ENCODE measurements at regions not wholly inside any gene's neighbourhood (a gene's known extent, or its start where the extent isn't known, plus 50 kb on each side); places are given as distances from the start of the nearest gene placed in this dataset.
"Not testable (repeated sequence)": the region's sequence is repeated elsewhere in the genome, so short reads cannot be mapped to it uniquely, and the experiment has no call there.

DNA sequence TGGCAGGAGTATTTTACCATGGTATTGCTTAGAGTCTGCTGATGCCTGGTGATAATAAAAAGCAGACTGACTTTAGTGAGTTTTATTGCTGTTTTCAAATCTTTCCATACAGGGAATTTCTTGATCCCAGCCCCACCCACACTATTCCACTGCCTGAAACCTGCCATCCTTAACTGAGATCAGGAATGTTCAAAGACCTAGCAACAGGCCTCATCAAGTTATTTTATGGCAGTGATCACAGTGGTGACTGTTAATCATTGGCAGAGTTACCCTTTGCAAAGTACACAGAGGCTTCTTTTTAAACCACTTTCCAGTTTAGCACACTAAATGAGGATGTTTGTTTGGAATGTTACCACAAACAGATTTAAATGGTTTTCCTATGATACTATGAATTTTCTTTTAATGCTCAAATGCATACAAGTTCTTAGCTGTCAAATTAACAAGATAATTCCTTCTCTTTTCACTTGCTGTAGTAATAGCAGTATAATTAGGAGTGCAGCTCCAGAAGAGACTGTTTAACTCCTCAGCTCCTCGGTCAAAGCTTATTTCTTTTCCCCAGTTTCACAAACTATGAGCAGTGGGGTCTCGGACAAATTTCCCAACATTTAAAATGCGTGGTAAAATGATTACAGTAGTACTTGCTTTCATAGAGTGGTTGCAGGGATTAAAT, 69.9 kb upstream of the USP25 start:
- Histone ChIP-seq H3K9me3 (ENCODE audit: control insufficient read depth in 2 of 2, insufficient read depth in 1 of 2, low read length in 1 of 2) (no peaks in the 10 kb centered on the region), H3K27ac (ENCODE audit: low read depth in 1 of 2, low read length in 1 of 2) (no peak overlapping the region), H3K4me3 (ENCODE audit: low read length in 2 of 2) (no peak overlapping the region), H3K36me3 (ENCODE audit: control insufficient read depth in 2 of 2, insufficient read depth in 2 of 2, low read length in 1 of 2) (no peaks in the 10 kb centered on the region), H3K4me1 (ENCODE audit: control insufficient read depth in 2 of 2, insufficient read depth in 2 of 2, low read length in 2 of 2) (no peaks in the 10 kb centered on the region), H3K27me3 (ENCODE audit: control insufficient read depth in 2 of 2, insufficient read depth in 1 of 2, low read length in 1 of 2) (no peaks in the 10 kb centered on the region)
- DNase-seq (ENCODE audit: low read depth in 6 of 9, low spot score in 9 of 9): no peak
- 93% methylated on average over 3 of the region's 3 CpGs for WGBS

DNA sequence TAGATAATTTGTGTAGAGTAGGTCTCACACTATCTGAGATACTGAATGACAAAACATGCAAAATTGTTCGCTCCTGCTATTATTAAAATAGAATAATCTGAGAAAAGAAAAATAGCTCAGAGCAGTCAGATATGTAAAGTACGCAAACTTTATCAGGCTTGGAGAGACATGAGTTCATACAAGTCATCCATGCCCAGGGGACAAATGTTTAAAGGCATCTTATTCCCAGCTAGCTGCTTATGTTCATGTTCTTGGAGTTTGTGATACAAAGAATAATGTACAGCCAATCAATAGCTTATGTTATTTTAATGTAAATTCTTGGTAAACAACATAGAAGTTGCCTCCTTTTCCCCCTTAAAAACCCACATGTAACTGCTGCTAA, 69.4 kb upstream of the USP25 start:
- Histone ChIP-seq H3K4me1 (ENCODE audit: control insufficient read depth in 2 of 2, insufficient read depth in 2 of 2, low read length in 2 of 2) (no peaks in the 10 kb centered on the region), H3K27me3 (ENCODE audit: control insufficient read depth in 2 of 2, insufficient read depth in 1 of 2, low read length in 1 of 2) (no peaks in the 10 kb centered on the region), H3K36me3 (ENCODE audit: control insufficient read depth in 2 of 2, insufficient read depth in 2 of 2, low read length in 1 of 2) (no peaks in the 10 kb centered on the region), H3K27ac (ENCODE audit: low read depth in 1 of 2, low read length in 1 of 2) (no peak overlapping the region), H3K9me3 (ENCODE audit: control insufficient read depth in 2 of 2, insufficient read depth in 1 of 2, low read length in 1 of 2) (no peaks in the 10 kb centered on the region), H3K4me3 (ENCODE audit: low read length in 2 of 2) (no peak overlapping the region)
- no peak for DNase-seq (ENCODE audit: low read depth in 6 of 9, low spot score in 9 of 9)
- 97% methylated on average over 2 of the region's 2 CpGs for WGBS

- no peaks in the 10 kb centered on the region for H3K36me3 ChIP-seq (ENCODE audit: control insufficient read depth in 2 of 2, insufficient read depth in 2 of 2, low read length in 1 of 2)
- no peaks in the 10 kb centered on the region for H3K27me3 ChIP-seq (ENCODE audit: control insufficient read depth in 2 of 2, insufficient read depth in 1 of 2, low read length in 1 of 2)
- H3K4me1 ChIP-seq (ENCODE audit: control insufficient read depth in 2 of 2, insufficient read depth in 2 of 2, low read length in 2 of 2): no peaks in the 10 kb centered on the region
- 97% methylated on average over 1 of the region's 1 CpG for WGBS
- no peak for DNase-seq (ENCODE audit: low read depth in 6 of 9, low spot score in 9 of 9)
- no peak overlapping the region for H3K4me3 ChIP-seq (ENCODE audit: low read length in 2 of 2)
- H3K9me3 ChIP-seq (ENCODE audit: control insufficient read depth in 2 of 2, insufficient read depth in 1 of 2, low read length in 1 of 2): no peaks in the 10 kb centered on the region
- no peak overlapping the region for H3K27ac ChIP-seq (ENCODE audit: low read depth in 1 of 2, low read length in 1 of 2)
Measured at GRCh38 chr21:15667010-15667409, 62.8 kb upstream of the USP25 start.

- DNase-seq (ENCODE audit: low read depth in 6 of 9, low spot score in 9 of 9): no peak
- no peak overlapping the region for H3K4me3 ChIP-seq (ENCODE audit: low read length in 2 of 2)
- H3K36me3 ChIP-seq (ENCODE audit: control insufficient read depth in 2 of 2, insufficient read depth in 2 of 2, low read length in 1 of 2): no peaks in the 10 kb centered on the region
- no peak overlapping the region for H3K27ac ChIP-seq (ENCODE audit: low read depth in 1 of 2, low read length in 1 of 2)
- WGBS: 97% methylated on average over 7 of the region's 7 CpGs
- H3K27me3 ChIP-seq (ENCODE audit: control insufficient read depth in 2 of 2, insufficient read depth in 1 of 2, low read length in 1 of 2): no peaks in the 10 kb centered on the region
- H3K4me1 ChIP-seq (ENCODE audit: control insufficient read depth in 2 of 2, insufficient read depth in 2 of 2, low read length in 2 of 2): no peaks in the 10 kb centered on the region
- H3K9me3 ChIP-seq (ENCODE audit: control insufficient read depth in 2 of 2, insufficient read depth in 1 of 2, low read length in 1 of 2): no peaks in the 10 kb centered on the region
Measured at GRCh38 chr21:15667819-15668218, 62.0 kb upstream of the USP25 start.

DNA sequence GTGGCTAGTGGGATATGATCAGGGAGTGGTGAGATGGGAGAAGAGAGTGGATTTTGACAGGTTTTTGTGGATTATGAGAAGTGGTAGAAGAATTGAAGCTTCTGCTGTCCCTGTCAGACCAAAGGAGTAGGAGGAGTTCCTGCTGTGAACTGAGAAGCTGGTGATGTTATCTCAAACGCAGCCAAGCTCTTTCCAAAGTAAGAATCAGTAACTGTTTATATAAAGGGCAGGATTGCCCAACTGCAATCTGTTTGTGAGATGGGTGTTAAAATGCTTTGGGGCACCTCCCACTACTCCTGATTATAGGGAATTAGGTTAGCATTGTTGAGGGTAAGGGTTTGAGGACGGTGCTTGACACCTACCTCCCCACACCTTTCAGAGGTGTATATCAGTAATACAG, 60.5 kb upstream of the USP25 start:
- Histone ChIP-seq H3K27me3 (ENCODE audit: control insufficient read depth in 2 of 2, insufficient read depth in 1 of 2, low read length in 1 of 2) (no peaks in the 10 kb centered on the region), H3K4me3 (ENCODE audit: low read length in 2 of 2) (no peak overlapping the region), H3K4me1 (ENCODE audit: control insufficient read depth in 2 of 2, insufficient read depth in 2 of 2, low read length in 2 of 2) (no peaks in the 10 kb centered on the region), H3K36me3 (ENCODE audit: control insufficient read depth in 2 of 2, insufficient read depth in 2 of 2, low read length in 1 of 2) (no peaks in the 10 kb centered on the region), H3K27ac (ENCODE audit: low read depth in 1 of 2, low read length in 1 of 2) (no peak overlapping the region), H3K9me3 (ENCODE audit: control insufficient read depth in 2 of 2, insufficient read depth in 1 of 2, low read length in 1 of 2) (no peaks in the 10 kb centered on the region)
- no peak for DNase-seq (ENCODE audit: low read depth in 6 of 9, low spot score in 9 of 9)
- 79% methylated on average over 2 of the region's 2 CpGs for WGBS

- 97% methylated on average over 3 of the region's 3 CpGs for WGBS
- no peaks in the 10 kb centered on the region for H3K4me1 ChIP-seq (ENCODE audit: control insufficient read depth in 2 of 2, insufficient read depth in 2 of 2, low read length in 2 of 2)
- no peaks in the 10 kb centered on the region for H3K27me3 ChIP-seq (ENCODE audit: control insufficient read depth in 2 of 2, insufficient read depth in 1 of 2, low read length in 1 of 2)
- no peaks in the 10 kb centered on the region for H3K9me3 ChIP-seq (ENCODE audit: control insufficient read depth in 2 of 2, insufficient read depth in 1 of 2, low read length in 1 of 2)
- H3K27ac ChIP-seq (ENCODE audit: low read depth in 1 of 2, low read length in 1 of 2): no peak overlapping the region
- H3K36me3 ChIP-seq (ENCODE audit: control insufficient read depth in 2 of 2, insufficient read depth in 2 of 2, low read length in 1 of 2): no peaks in the 10 kb centered on the region
- H3K4me3 ChIP-seq (ENCODE audit: low read length in 2 of 2): no peak overlapping the region
- no peak for DNase-seq (ENCODE audit: low read depth in 6 of 9, low spot score in 9 of 9)
Measured at GRCh38 chr21:15671188-15671587, 58.6 kb upstream of the USP25 start.

DNA sequence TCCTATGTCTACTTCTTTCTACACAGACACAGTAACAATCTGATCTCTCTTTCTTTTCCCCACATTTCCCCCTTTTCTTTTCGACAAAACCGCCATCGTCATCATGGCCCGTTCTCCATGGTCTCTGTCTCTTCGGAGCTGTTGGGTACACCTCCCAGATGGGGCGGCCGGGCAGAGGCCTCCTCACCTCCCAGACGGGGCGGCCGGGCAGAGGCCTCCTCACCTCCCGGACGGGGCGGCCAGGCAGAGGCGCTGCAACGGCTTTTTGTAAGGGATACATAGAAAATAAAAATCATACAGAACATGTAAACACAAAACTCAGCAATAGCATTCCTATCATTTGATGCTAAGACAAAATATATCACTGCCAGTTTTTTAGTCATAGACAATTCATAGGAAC, 57.2 kb upstream of the USP25 start:
- H3K36me3 ChIP-seq (ENCODE audit: control insufficient read depth in 2 of 2, insufficient read depth in 2 of 2, low read length in 1 of 2); H3K27ac ChIP-seq (ENCODE audit: low read depth in 1 of 2, low read length in 1 of 2); H3K27me3 ChIP-seq (ENCODE audit: control insufficient read depth in 2 of 2, insufficient read depth in 1 of 2, low read length in 1 of 2); DNase-seq (ENCODE audit: low read depth in 6 of 9, low spot score in 9 of 9); H3K4me1 ChIP-seq (ENCODE audit: control insufficient read depth in 2 of 2, insufficient read depth in 2 of 2, low read length in 2 of 2); H3K9me3 ChIP-seq (ENCODE audit: control insufficient read depth in 2 of 2, insufficient read depth in 1 of 2, low read length in 1 of 2); H3K4me3 ChIP-seq (ENCODE audit: low read length in 2 of 2): not testable (repeated sequence)
- WGBS: 98% methylated on average over 15 of the region's 15 CpGs

GRCh38 chr21:15676935-15677334, 52.8 kb upstream of the USP25 start:
- no peaks in the 10 kb centered on the region for H3K36me3 ChIP-seq (ENCODE audit: control insufficient read depth in 2 of 2, insufficient read depth in 2 of 2, low read length in 1 of 2)
- no peaks in the 10 kb centered on the region for H3K4me1 ChIP-seq (ENCODE audit: control insufficient read depth in 2 of 2, insufficient read depth in 2 of 2, low read length in 2 of 2)
- no peaks in the 10 kb centered on the region for H3K9me3 ChIP-seq (ENCODE audit: control insufficient read depth in 2 of 2, insufficient read depth in 1 of 2, low read length in 1 of 2)
- H3K27me3 ChIP-seq (ENCODE audit: control insufficient read depth in 2 of 2, insufficient read depth in 1 of 2, low read length in 1 of 2): no peaks in the 10 kb centered on the region
- no peak overlapping the region for H3K27ac ChIP-seq (ENCODE audit: low read depth in 1 of 2, low read length in 1 of 2)
- 98% methylated on average over 1 of the region's 1 CpG for WGBS
- DNase-seq (ENCODE audit: low read depth in 6 of 9, low spot score in 9 of 9): no peak
- H3K4me3 ChIP-seq (ENCODE audit: low read length in 2 of 2): no peak overlapping the region

GRCh38 chr21:15679630-15680029, 50.2 kb upstream of the USP25 start:
- no peak for DNase-seq (ENCODE audit: low read depth in 6 of 9, low spot score in 9 of 9)
- H3K4me1 ChIP-seq (ENCODE audit: control insufficient read depth in 2 of 2, insufficient read depth in 2 of 2, low read length in 2 of 2): no peaks in the 10 kb centered on the region
- H3K27me3 ChIP-seq (ENCODE audit: control insufficient read depth in 2 of 2, insufficient read depth in 1 of 2, low read length in 1 of 2): no peaks in the 10 kb centered on the region
- no peaks in the 10 kb centered on the region for H3K9me3 ChIP-seq (ENCODE audit: control insufficient read depth in 2 of 2, insufficient read depth in 1 of 2, low read length in 1 of 2)
- no peak overlapping the region for H3K4me3 ChIP-seq (ENCODE audit: low read length in 2 of 2)
- WGBS: 95% methylated on average over 8 of the region's 8 CpGs
- H3K27ac ChIP-seq (ENCODE audit: low read depth in 1 of 2, low read length in 1 of 2): no peak overlapping the region
- H3K36me3 ChIP-seq (ENCODE audit: control insufficient read depth in 2 of 2, insufficient read depth in 2 of 2, low read length in 1 of 2): no peaks in the 10 kb centered on the region

Measured in thymus (tissue), 11 donors.